H9 (cell line): ENCODE measurements at regions not wholly inside any gene's neighbourhood (a gene's known extent, or its start where the extent isn't known, plus 50 kb on each side); places are given as distances from the start of the nearest gene placed in this dataset.

Experiments
- DNase-seq: peaks from one replicate; pipeline ENCODE4 v3.0.0-alpha.2; 2017
- H2AFZ ChIP-seq: one replicate; pipeline ENCODE4 v1.6.1; 2013; ENCODE audit warnings: mild to moderate bottlenecking, low read length, control low read depth, moderate library complexity
- H2AK5ac ChIP-seq: 2 replicates; pipeline ENCODE4 v1.6.1; 2013; ENCODE audit warnings: low read length, control low read depth, mixed read lengths; ENCODE audit not compliant: insufficient read length
- H2BK120ac ChIP-seq: one replicate; pipeline ENCODE4 v1.6.1; 2013; ENCODE audit warnings: low read depth, mild to moderate bottlenecking, low read length, control low read depth, inconsistent platforms; ENCODE audit not compliant: poor library complexity, severe bottlenecking
- H2BK12ac ChIP-seq: 2 replicates; pipeline ENCODE4 v1.6.1; 2013; ENCODE audit warnings: low read length, control low read depth, mixed read lengths, low read depth; ENCODE audit not compliant: insufficient read length
- H2BK15ac ChIP-seq: 2 replicates; pipeline ENCODE4 v1.6.1; 2013; ENCODE audit warnings: low read depth, low read length, control low read depth
- H2BK20ac ChIP-seq: one replicate; pipeline ENCODE4 v1.6.1; 2013; ENCODE audit warnings: low read depth, mild to moderate bottlenecking, low read length, control low read depth, inconsistent platforms; ENCODE audit not compliant: poor library complexity, severe bottlenecking
- H2BK5ac ChIP-seq: 2 replicates; pipeline ENCODE4 v1.6.1; 2013; ENCODE audit warnings: low read length, control low read depth, mixed read lengths; ENCODE audit not compliant: insufficient read length
- H3K14ac ChIP-seq: 2 replicates; pipeline ENCODE4 v1.6.1; 2013; ENCODE audit warnings: low read length, control low read depth; ENCODE audit not compliant: insufficient read depth
- H3K18ac ChIP-seq: 2 replicates; pipeline ENCODE4 v1.6.1; 2013; ENCODE audit warnings: low read depth, mild to moderate bottlenecking, mixed read lengths, low read length, control low read depth; ENCODE audit not compliant: insufficient read length
- H3K23ac ChIP-seq: 2 replicates; pipeline ENCODE4 v1.6.1; 2013; ENCODE audit warnings: low read length, control low read depth, mixed read lengths, low read depth; ENCODE audit not compliant: insufficient read length
- H3K23me2 ChIP-seq: 2 replicates; pipeline ENCODE4 v1.6.1; 2013; ENCODE audit warnings: low read depth, mild to moderate bottlenecking, mixed read lengths, low read length, control low read depth; ENCODE audit not compliant: insufficient read length, poor library complexity, severe bottlenecking
- H3K27ac ChIP-seq: 2 replicates; pipeline ENCODE4 v1.5.1; 2013; ENCODE audit warnings: low read length, control low read depth, mixed read lengths, low read depth; ENCODE audit not compliant: insufficient read length
- H3K27me3 ChIP-seq: 2 replicates; pipeline ENCODE4 v1.6.1; 2013; ENCODE audit warnings: low read length, control low read depth, inconsistent platforms; ENCODE audit not compliant: insufficient read depth
- H3K4ac ChIP-seq: 2 replicates; pipeline ENCODE4 v1.6.1; 2013; ENCODE audit warnings: low read depth, mild to moderate bottlenecking, control low read depth, inconsistent platforms, low read length, moderate library complexity
- H3K4me1 ChIP-seq: 2 replicates; pipeline ENCODE4 v1.6.1; 2013; ENCODE audit warnings: low read length, control low read depth, inconsistent platforms; ENCODE audit not compliant: insufficient read depth
- H3K4me2 ChIP-seq: 2 replicates; pipeline ENCODE4 v1.6.1; 2013; ENCODE audit warnings: low read length, control low read depth, mixed read lengths; ENCODE audit not compliant: insufficient read length, insufficient read depth
- H3K56ac ChIP-seq: 2 replicates; pipeline ENCODE4 v1.6.1; 2013; ENCODE audit warnings: low read depth, mild to moderate bottlenecking, mixed read lengths, low read length, control low read depth; ENCODE audit not compliant: insufficient read length
- H3K79me1 ChIP-seq: 2 replicates; pipeline ENCODE4 v1.6.1; 2013; ENCODE audit warnings: low read depth, mild to moderate bottlenecking, moderate library complexity, low read length, control low read depth, inconsistent platforms; ENCODE audit not compliant: insufficient read depth, poor library complexity, severe bottlenecking
- H3K79me2 ChIP-seq: 2 replicates; pipeline ENCODE4 v1.6.1; 2013; ENCODE audit warnings: low read length, control low read depth, inconsistent platforms; ENCODE audit not compliant: insufficient read depth
- H3K9ac ChIP-seq: 2 replicates; pipeline ENCODE4 v1.6.1; 2013; ENCODE audit warnings: low read length, control low read depth, mixed read lengths; ENCODE audit not compliant: insufficient read length; ENCODE audit errors: extremely low read depth
- H3K9me3 ChIP-seq: one replicate; pipeline ENCODE4 v1.6.1; 2013; ENCODE audit warnings: low read depth, low read length, inconsistent platforms; ENCODE audit not compliant: control insufficient read depth
- H3T11ph ChIP-seq: one replicate; pipeline ENCODE4 v1.6.1; 2013; ENCODE audit warnings: mild to moderate bottlenecking, low read length, control low read depth, inconsistent platforms
- H4K20me1 ChIP-seq: one replicate; pipeline ENCODE4 v1.6.1; 2013; ENCODE audit not compliant: control insufficient read depth, insufficient read length, insufficient read depth
- H4K5ac ChIP-seq: 2 replicates; pipeline ENCODE4 v1.6.1; 2013; ENCODE audit warnings: low read depth, mild to moderate bottlenecking, mixed read lengths, low read length, control low read depth; ENCODE audit not compliant: insufficient read length
- H4K8ac ChIP-seq: replicated peaks from 2 replicates; pipeline ENCODE4 v1.6.1; 2013; ENCODE audit warnings: low read length, control low read depth, mixed read lengths, low read depth; ENCODE audit not compliant: insufficient read length
- H4K91ac ChIP-seq: 2 replicates; pipeline ENCODE4 v1.6.1; 2013; ENCODE audit warnings: low read depth, mild to moderate bottlenecking, moderate library complexity, mixed read lengths, low read length, control low read depth; ENCODE audit not compliant: insufficient read length
- H3K27ac Mint-ChIP-seq, 3 experiments: 2 replicates in 2 of 3; 3 replicates in 1 of 3; pipeline ENCODE4 v1.8.0; 2020 to 2021; ENCODE audit warnings: mixed read lengths in 3 of 3, mild to moderate bottlenecking in 1 of 3, moderate library complexity in 1 of 3
- H3K27me3 Mint-ChIP-seq: 2 replicates; pipeline ENCODE4 v1.8.0; 2021; ENCODE audit warnings: low read depth, mild to moderate bottlenecking, moderate library complexity, mixed read lengths
- H3K36me3 Mint-ChIP-seq, 3 experiments: 2 replicates in 2 of 3; 3 replicates in 1 of 3; pipeline ENCODE4 v1.8.0; 2020 to 2021; ENCODE audit warnings: low read depth in 3 of 3, mixed read lengths in 3 of 3; ENCODE audit not compliant: insufficient read depth in 1 of 3
- H3K4me1 Mint-ChIP-seq, 2 experiments: 2 replicates each; pipeline ENCODE4 v1.8.0; 2020; ENCODE audit warnings: mixed read lengths in 2 of 2
- H3K4me3 Mint-ChIP-seq, 2 experiments: 2 replicates in 1 of 2; 3 replicates in 1 of 2; pipeline ENCODE4 v1.8.0; 2020 to 2021; ENCODE audit warnings: mild to moderate bottlenecking in 2 of 2, mixed read lengths in 2 of 2, moderate library complexity in 1 of 2
- H3K9me3 Mint-ChIP-seq, 2 experiments: 2 replicates in 1 of 2; 3 replicates in 1 of 2; pipeline ENCODE4 v1.8.0; 2020; ENCODE audit warnings: mild to moderate bottlenecking in 2 of 2, mixed read lengths in 2 of 2, moderate library complexity in 1 of 2
- CTCF ChIP-seq: fragments of 200-600 bp; sonication (generic); conservative IDR thresholded peaks from 3 replicates; pipeline ENCODE4 v1.8.0; 2021; ENCODE audit warnings: antibody characterized with exemption, mild to moderate bottlenecking
- WGBS: extraction: QIAGEN DNeasy Blood & Tissue Kit; methylation state at CpG from one replicate; pipeline ENCODE4 v1.1.7; 2013; ENCODE audit warnings: missing lambda C conversion rate, low lambda C conversion rate, mixed read lengths; ENCODE audit not compliant: insufficient read length; ENCODE audit errors: extremely low coverage; 5-methylcytosine and 5-hydroxymethylcytosine counted together

DNA sequence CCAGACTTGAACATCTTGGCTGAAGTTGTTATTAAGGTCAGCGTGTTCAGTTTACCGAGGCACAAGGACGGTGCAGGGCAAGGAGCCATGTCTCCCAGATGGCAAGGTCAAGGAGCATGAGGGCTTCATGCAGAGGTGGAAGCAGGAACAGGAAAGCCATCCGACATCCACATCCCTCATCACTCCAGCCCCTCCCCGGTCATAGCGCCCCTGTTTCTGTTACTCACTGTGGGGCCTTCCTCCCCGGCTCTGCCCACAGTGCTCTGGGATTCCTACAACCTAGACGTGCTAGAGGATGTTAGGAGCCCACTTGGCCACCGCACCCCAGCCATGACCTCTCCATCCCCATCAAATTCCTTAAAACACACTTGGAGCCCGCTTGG, 146.7 kb downstream of the TTLL2 start:
- Histone ChIP-seq H3K23me2 (no peaks in the 10 kb centered on the region), H3K79me1 (no peaks in the 10 kb centered on the region), H3K27me3 (no peaks in the 10 kb centered on the region), H4K20me1 (no peaks in the 10 kb centered on the region), H2BK5ac (no peak overlapping the region), H2BK120ac (no peak overlapping the region), H3K4ac (no peak overlapping the region), H3K56ac (no peak overlapping the region), H4K91ac (no peak overlapping the region), H3T11ph (no peak overlapping the region), H2AFZ (no peak overlapping the region), H3K18ac (no peak overlapping the region), H3K9me3 (no peaks in the 10 kb centered on the region), H2BK12ac (no peak overlapping the region), H3K4me1 (peaks cover 11% of the 10 kb centered on the region; the same call in 1 of the 2 replicates), H3K23ac (no peak overlapping the region), H2BK20ac (no peak overlapping the region), H3K9ac (no peak overlapping the region), H2BK15ac (no peak overlapping the region), H2AK5ac (no peak overlapping the region), H4K8ac (no peak overlapping the region), H4K5ac (no peak overlapping the region), H3K14ac (no peak overlapping the region), H3K79me2 (peaks cover 2% of the 10 kb centered on the region; the same call in 1 of the 2 replicates), H3K27ac (no peak overlapping the region), H3K4me2 (no peak overlapping the region)
- no peak overlapping the region for H3K4me3 Mint-ChIP-seq
- no peak overlapping the region; a peak in 1 of 7 replicates for H3K27ac Mint-ChIP-seq
- WGBS: no CpG with 5 or more reads among the region's 10 CpGs
- H3K27me3 Mint-ChIP-seq: peaks cover 18% of the 10 kb centered on the region
- no peak for TF ChIP-seq CTCF
- no peaks in the 10 kb centered on the region; a peak in 1 of 7 replicates for H3K36me3 Mint-ChIP-seq
- H3K4me1 Mint-ChIP-seq: peaks cover 41 to 48% of the 10 kb centered on the region in 2 experiments
- no peaks in the 10 kb centered on the region; a peak in 1 of 5 replicates for H3K9me3 Mint-ChIP-seq
- DNase-seq: no peak
